HCT116 (cell line): ENCODE measurements at regions not wholly inside any gene's neighbourhood (a gene's known extent, or its start where the extent isn't known, plus 50 kb on each side); places are given as distances from the start of the nearest gene placed in this dataset.

ENCODE experiments used
- ATAC-seq: fragments of 200-7000 bp; cut with Tn5 transposase; 2 replicates; pipeline ENCODE4 v1.9.1; 2020; ENCODE audit warnings: mild to moderate bottlenecking, moderate library complexity
- BruUV-seq: library from RNA; stranded (reverse); fragments of 400-500 nt; replicated peaks from 2 replicates; lab custom pipeline; 2021; lab: Mats Ljungman, UMichigan
- CTCF ChIA-PET: fragments of 300-600 bp; sonication (Branson Sonifier 250); formaldehyde crosslinking; loops from one replicate; lab custom pipeline; 2021; ENCODE audit warnings: antibody characterized with exemption; lab: Charles Lee
- POLR2A ChIA-PET: fragments of 300-600, 350-600 bp; sonication (Branson Sonifier 250); formaldehyde crosslinking; loops from one replicate; lab custom pipeline; 2021; ENCODE audit warnings: antibody characterized with exemption; lab: Charles Lee
- RAD21 ChIA-PET, 2 experiments: fragments of 300-600 bp; sonication (Branson Sonifier 250); formaldehyde crosslinking; loops; one replicate each; lab custom pipeline; 2023; ENCODE audit warnings: low total read pairs in 2 of 2; ENCODE audit not compliant: uncharacterized antibody in 2 of 2, unreplicated experiment in 2 of 2, low non-redundant PET in 1 of 2; lab: Charles Lee
- DNase-seq: peaks from one replicate; pipeline ENCODE4 v3.0.0-alpha.2; 2010; ENCODE audit warnings: low read depth, low spot score
- H2AFZ ChIP-seq: fragments of 200-600 bp; shearing (Covaris generic), sonication (generic); 2 replicates; pipeline ENCODE4 v1.6.1; 2017; ENCODE audit warnings: low read depth, mixed run types, mixed read lengths, antibody characterized with exemption, low read length; ENCODE audit not compliant: poor library complexity, severe bottlenecking
- H3K27ac ChIP-seq: 2 replicates; pipeline ENCODE4 v1.5.1; 2012; ENCODE audit warnings: low read depth, low read length
- H3K27me3 ChIP-seq: fragments of 200-600 bp; sonication (generic); 2 replicates; pipeline ENCODE4 v1.6.1; 2016; ENCODE audit warnings: mixed run types, low read length, mixed read lengths; ENCODE audit not compliant: insufficient read depth
- H3K36me3 ChIP-seq, 2 experiments: fragments of 200-500 bp in 1 of 2; fragments of 200-600 bp in 1 of 2; sonication (Bioruptor generic) in 1 of 2; sonication (generic) in 1 of 2; 2 replicates each; pipeline versions ENCODE4 v1.5.1 to v1.6.1; 2014 to 2016; ENCODE audit warnings: low read length in 2 of 2, inconsistent platforms in 1 of 2, mixed read lengths in 1 of 2, mixed run types in 1 of 2; ENCODE audit not compliant: insufficient read depth in 2 of 2, control insufficient read depth in 1 of 2
- H3K4me1 ChIP-seq, 2 experiments: fragments of 200-600 bp in 1 of 2; sonication (generic) in 1 of 2; 2 replicates each; pipeline versions ENCODE4 v1.5.1 to v1.6.1; 2012 to 2017; ENCODE audit warnings: low read length in 2 of 2, inconsistent platforms in 1 of 2, mild to moderate bottlenecking in 1 of 2, mixed read lengths in 1 of 2, mixed run types in 1 of 2, moderate library complexity in 1 of 2; ENCODE audit not compliant: insufficient read depth in 2 of 2, control insufficient read depth in 1 of 2
- H3K4me2 ChIP-seq: fragments of 200-600 bp; sonication (generic); 2 replicates; pipeline ENCODE4 v1.6.1; 2017; ENCODE audit warnings: mixed run types, low read length, mixed read lengths
- H3K4me3 ChIP-seq, 2 experiments: fragments of 200-600 bp in 1 of 2; sonication (generic) in 1 of 2; replicated peaks in 1 of 2; 2 replicates each; pipeline ENCODE4 v1.5.1; 2011 to 2016; ENCODE audit warnings: low read length in 2 of 2, control low read depth in 1 of 2, low read depth in 1 of 2, mild to moderate bottlenecking in 1 of 2, mixed read lengths in 1 of 2, mixed run types in 1 of 2
- H3K79me2 ChIP-seq: fragments of 200-600 bp; sonication (generic); 2 replicates; pipeline ENCODE4 v1.6.1; 2017; ENCODE audit warnings: mild to moderate bottlenecking, mixed run types, low read length, moderate library complexity, mixed read lengths; ENCODE audit not compliant: insufficient read depth
- H3K9ac ChIP-seq: fragments of 200-600 bp; sonication (generic); 2 replicates; pipeline ENCODE4 v1.6.1; 2016; ENCODE audit warnings: low read length, mixed read lengths
- H3K9me2 ChIP-seq: fragments of 200-600 bp; sonication (generic), shearing (Covaris generic); 2 replicates; pipeline ENCODE4 v1.6.1; 2017; ENCODE audit warnings: mixed run types, mild to moderate bottlenecking, moderate library complexity; ENCODE audit not compliant: insufficient read depth
- H3K9me3 ChIP-seq, 2 experiments: fragments of 200-500 bp in 1 of 2; fragments of 200-600 bp in 1 of 2; sonication (Bioruptor generic) in 1 of 2; sonication (generic) in 1 of 2; 2 replicates each; pipeline ENCODE4 v1.6.1; 2014 to 2017; ENCODE audit warnings: low read length in 2 of 2, mixed read lengths in 2 of 2, inconsistent platforms in 1 of 2, low read depth in 1 of 2, mild to moderate bottlenecking in 1 of 2, mixed run types in 1 of 2, moderate library complexity in 1 of 2; ENCODE audit not compliant: control insufficient read depth in 1 of 2, insufficient read depth in 1 of 2
- H4K20me1 ChIP-seq: fragments of 200-600 bp; sonication (generic), shearing (Covaris generic); 2 replicates; pipeline ENCODE4 v1.6.1; 2017; ENCODE audit warnings: mixed run types, mild to moderate bottlenecking, moderate library complexity; ENCODE audit not compliant: insufficient read depth
- CBX3 ChIP-seq: IDR thresholded peaks from 2 replicates; pipeline ENCODE4 v1.6.1; 2012; ENCODE audit warnings: low read depth
- CEBPB ChIP-seq: IDR thresholded peaks from 2 replicates; pipeline ENCODE4 v1.6.1; 2012; ENCODE audit warnings: low read depth
- CTCF ChIP-seq, 3 experiments: fragments of 200-600 bp in 1 of 3; sonication (generic) in 1 of 3; IDR thresholded peaks in 2 of 3; conservative IDR thresholded peaks in 1 of 3; 2 replicates each; pipeline ENCODE4 v1.5.1; 2012 to 2017; ENCODE audit warnings: low read depth in 2 of 3, low read length in 2 of 3, antibody characterized with exemption in 1 of 3, borderline replicate concordance in 1 of 3, control low read depth in 1 of 3, mild to moderate bottlenecking in 1 of 3, mixed read lengths in 1 of 3, mixed run types in 1 of 3, moderate library complexity in 1 of 3; ENCODE audit not compliant: insufficient read depth in 1 of 3
- EGR1 ChIP-seq: IDR thresholded peaks from 2 replicates; pipeline ENCODE4 v1.6.1; 2012; ENCODE audit warnings: low read depth
- ELF1 ChIP-seq: IDR thresholded peaks from 2 replicates; pipeline ENCODE4 v1.6.1; 2012; ENCODE audit warnings: low read depth, borderline replicate concordance
- EZH2phosphoT487 ChIP-seq: fragments of 200-600 bp; IDR thresholded peaks from 2 replicates; pipeline ENCODE4 v1.6.1; 2018; ENCODE audit warnings: antibody characterized with exemption, borderline replicate concordance
- FOSL1 ChIP-seq: IDR thresholded peaks from 2 replicates; pipeline ENCODE4 v1.6.1; 2012; ENCODE audit warnings: low read depth
- JUND ChIP-seq: IDR thresholded peaks from 2 replicates; pipeline ENCODE4 v1.6.1; 2012
- POLR2A ChIP-seq: IDR thresholded peaks from 2 replicates; pipeline ENCODE4 v1.7.0; 2011; ENCODE audit warnings: borderline replicate concordance; ENCODE audit not compliant: insufficient read depth, insufficient read length; ENCODE audit errors: extremely low read depth
- POLR2AphosphoS5 ChIP-seq: IDR thresholded peaks from 2 replicates; pipeline ENCODE4 v1.6.1; 2011; ENCODE audit warnings: mild to moderate bottlenecking, low read depth, low read length, moderate library complexity
- RAD21 ChIP-seq: IDR thresholded peaks from 2 replicates; pipeline ENCODE4 v1.6.1; 2012; ENCODE audit warnings: low read depth, mild to moderate bottlenecking
- SIN3A ChIP-seq: IDR thresholded peaks from 2 replicates; pipeline ENCODE4 v1.6.1; 2012; ENCODE audit warnings: low read depth
- SP1 ChIP-seq: IDR thresholded peaks from 2 replicates; pipeline ENCODE4 v1.6.1; 2012; ENCODE audit warnings: low read depth
- SRF ChIP-seq: IDR thresholded peaks from 2 replicates; pipeline ENCODE4 v1.6.1; 2012; ENCODE audit warnings: low read depth
- YY1 ChIP-seq: IDR thresholded peaks from 2 replicates; pipeline ENCODE4 v1.6.1; 2011; ENCODE audit warnings: low read length, low read depth, moderate library complexity, mild to moderate bottlenecking; ENCODE audit not compliant: insufficient replicate concordance; ENCODE audit errors: extremely low read depth
- ZFX ChIP-seq: fragments of 450-650 bp; IDR thresholded peaks from 2 replicates; pipeline ENCODE4 v1.6.1; 2017
- intact Hi-C: fragments of 100-400 bp; cut with micrococcal nuclease; formaldehyde crosslinking; loops from 2 replicates; pipeline ENCODE4 v1.10.0; 2022
- TF ChIP-seq, protein P1 (sequence below): IDR thresholded peaks from 2 replicates; pipeline ENCODE4 v1.6.1; 2012
- TF ChIP-seq, protein P2 (sequence below): IDR thresholded peaks from 2 replicates; pipeline ENCODE4 v1.6.1; 2011; ENCODE audit warnings: mild to moderate bottlenecking, low read length, moderate library complexity; ENCODE audit not compliant: insufficient replicate concordance; ENCODE audit errors: extremely low read depth

GRCh38 chr3:23676093-23676492, 129.7 kb upstream of the UBE2E1 start (continued):
- TF ChIP-seq CTCF (IDR thresholded peaks at IDR 0.05 in 2 of 3, conservative IDR thresholded peaks at IDR 0.05 in 1 of 3; ENCODE audit: borderline replicate concordance in 1 of 3, insufficient read depth in 1 of 3, low read depth in 2 of 3, low read length in 2 of 3) (no peak), FOSL1 (no peak), RAD21 (no peak)

GRCh38 chr3:23682646-23683045, 123.1 kb upstream of the UBE2E1 start:
- Histone ChIP-seq H3K27ac (no peak overlapping the region), H3K9me2 (no peaks in the 10 kb centered on the region), H3K9me3 (no peaks in the 10 kb centered on the region), H3K4me1 (peaks cover 21 to 38% of the 10 kb centered on the region in 2 experiments), H2AFZ (no peak overlapping the region), H3K4me2 (no peak overlapping the region), H3K9ac (no peak overlapping the region)
- intact Hi-C loops = no loop called here
- CTCF ChIA-PET = no interaction called here
- no peak for TF ChIP-seq RAD21
- no peak for TF ChIP-seq POLR2AphosphoS5
- no peak for TF ChIP-seq ZFX
- TF ChIP-seq SRF = no peak
- TF ChIP-seq SP1 = no peak
- no peak for TF ChIP-seq CBX3
- TF ChIP-seq, protein P1, sequence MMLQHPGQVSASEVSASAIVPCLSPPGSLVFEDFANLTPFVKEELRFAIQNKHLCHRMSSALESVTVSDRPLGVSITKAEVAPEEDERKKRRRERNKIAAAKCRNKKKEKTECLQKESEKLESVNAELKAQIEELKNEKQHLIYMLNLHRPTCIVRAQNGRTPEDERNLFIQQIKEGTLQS = no peak
- no peak for TF ChIP-seq ELF1
- no peak for TF ChIP-seq POLR2A
- TF ChIP-seq EZH2phosphoT487 = no peak
- TF ChIP-seq CEBPB = no peak
- TF ChIP-seq SIN3A = no peak
- TF ChIP-seq YY1 = no peak
- TF ChIP-seq, protein P2, sequence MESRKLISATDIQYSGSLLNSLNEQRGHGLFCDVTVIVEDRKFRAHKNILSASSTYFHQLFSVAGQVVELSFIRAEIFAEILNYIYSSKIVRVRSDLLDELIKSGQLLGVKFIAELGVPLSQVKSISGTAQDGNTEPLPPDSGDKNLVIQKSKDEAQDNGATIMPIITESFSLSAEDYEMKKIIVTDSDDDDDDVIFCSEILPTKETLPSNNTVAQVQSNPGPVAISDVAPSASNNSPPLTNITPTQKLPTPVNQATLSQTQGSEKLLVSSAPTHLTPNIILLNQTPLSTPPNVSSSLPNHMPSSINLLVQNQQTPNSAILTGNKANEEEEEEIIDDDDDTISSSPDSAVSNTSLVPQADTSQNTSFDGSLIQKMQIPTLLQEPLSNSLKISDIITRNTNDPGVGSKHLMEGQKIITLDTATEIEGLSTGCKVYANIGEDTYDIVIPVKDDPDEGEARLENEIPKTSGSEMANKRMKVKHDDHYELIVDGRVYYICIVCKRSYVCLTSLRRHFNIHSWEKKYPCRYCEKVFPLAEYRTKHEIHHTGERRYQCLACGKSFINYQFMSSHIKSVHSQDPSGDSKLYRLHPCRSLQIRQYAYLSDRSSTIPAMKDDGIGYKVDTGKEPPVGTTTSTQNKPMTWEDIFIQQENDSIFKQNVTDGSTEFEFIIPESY = no peak
- TF ChIP-seq CTCF (IDR thresholded peaks at IDR 0.05 in 2 of 3, conservative IDR thresholded peaks at IDR 0.05 in 1 of 3; ENCODE audit: borderline replicate concordance in 1 of 3, insufficient read depth in 1 of 3, low read depth in 2 of 3, low read length in 2 of 3) = no peak
- TF ChIP-seq EGR1 = no peak
- no peak for TF ChIP-seq FOSL1
- TF ChIP-seq JUND = no peak
- TF ChIP-seq, all 23 proteins: peak for 0
- Histone ChIP-seq H3K27me3 (no peaks in the 10 kb centered on the region), H4K20me1 (no peaks in the 10 kb centered on the region), H3K79me2 (no peaks in the 10 kb centered on the region), H3K36me3 (no peaks in the 10 kb centered on the region), H3K4me3 (no peak overlapping the region)
- ATAC-seq (no peak), DNase-seq (no peak)
- ChIA-PET RAD21 (no interaction called here), POLR2A (no interaction called here)
- no TSS peak for BruUV-seq
